PC-9 (cell line): ENCODE measurements at regions not wholly inside any gene's neighbourhood (a gene's known extent, or its start where the extent isn't known, plus 50 kb on each side); places are given as distances from the start of the nearest gene placed in this dataset.

Source experiments
- BruUV-seq: library from RNA; stranded (reverse); fragments of 400-500 nt; replicated peaks from 2 replicates; lab custom pipeline; 2021; lab: Mats Ljungman, UMichigan
- CTCF ChIA-PET: fragments of 300-600 bp; sonication (Branson Sonifier 250); formaldehyde crosslinking; loops from one replicate; lab custom pipeline; 2022; ENCODE audit warnings: antibody characterized with exemption; lab: Charles Lee
- POLR2A ChIA-PET: fragments of 300-600 bp; sonication (Branson Sonifier 250); formaldehyde crosslinking; loops from one replicate; lab custom pipeline; 2022; ENCODE audit warnings: antibody characterized with exemption; ENCODE audit not compliant: unreplicated experiment; lab: Charles Lee
- DNase-seq, 2 experiments: peaks; one replicate each; pipeline versions ENCODE4 v3.0.0 to v3.0.0-alpha.2; 2015 to 2022; ENCODE audit warnings: mixed read lengths in 1 of 2
- H2AFZ ChIP-seq: fragments of 200-600 bp; sonication (generic); 2 replicates; pipeline ENCODE4 v1.8.1; 2017; ENCODE audit warnings: antibody characterized with exemption
- H3F3A ChIP-seq: fragments of 200-600 bp; sonication (generic); 2 replicates; pipeline ENCODE4 v1.8.1; 2017; ENCODE audit warnings: antibody characterized with exemption, mild to moderate bottlenecking, low read depth; ENCODE audit not compliant: insufficient read depth
- H3K27ac ChIP-seq: fragments of 200-600 bp; sonication (generic); 2 replicates; pipeline ENCODE4 v1.6.1; 2016; ENCODE audit warnings: mixed run types
- H3K27me3 ChIP-seq: fragments of 200-600 bp; sonication (generic); 2 replicates; pipeline ENCODE4 v1.6.1; 2016; ENCODE audit warnings: low read depth, mixed run types; ENCODE audit not compliant: insufficient read depth
- H3K36me3 ChIP-seq: fragments of 200-600 bp; sonication (generic); 2 replicates; pipeline ENCODE4 v1.6.1; 2016; ENCODE audit warnings: low read depth, mixed run types
- H3K4me1 ChIP-seq: fragments of 200-600 bp; sonication (generic); replicated peaks from 2 replicates; pipeline ENCODE4 v1.6.1; 2016; ENCODE audit warnings: mixed run types; ENCODE audit not compliant: insufficient read depth
- H3K4me2 ChIP-seq: fragments of 200-600 bp; sonication (generic); 2 replicates; pipeline ENCODE4 v1.6.1; 2017; ENCODE audit warnings: mixed run types
- H3K4me3 ChIP-seq: fragments of 200-600 bp; sonication (generic); 2 replicates; pipeline ENCODE4 v1.6.1; 2016; ENCODE audit warnings: mixed run types
- H3K79me2 ChIP-seq: fragments of 200-600 bp; sonication (generic); 2 replicates; pipeline ENCODE4 v1.6.1; 2017; ENCODE audit warnings: low read depth, mixed run types
- H3K9me2 ChIP-seq: fragments of 200-600 bp; sonication (generic); 2 replicates; pipeline ENCODE4 v1.8.1; 2017; ENCODE audit warnings: mild to moderate bottlenecking; ENCODE audit not compliant: insufficient read depth
- H3K9me3 ChIP-seq: fragments of 200-600 bp; sonication (generic); 2 replicates; pipeline ENCODE4 v1.8.1; 2016; ENCODE audit warnings: low read depth; ENCODE audit not compliant: insufficient read depth
- H4K20me1 ChIP-seq: fragments of 200-600 bp; sonication (generic); 2 replicates; pipeline ENCODE4 v1.8.1; 2017; ENCODE audit not compliant: insufficient read depth
- EZH2 ChIP-seq: fragments of 200-600 bp; sonication (generic); IDR thresholded peaks from 2 replicates; pipeline ENCODE4 v1.8.0; 2017; ENCODE audit warnings: antibody characterized with exemption, low read depth
- intact Hi-C: fragments of 100-400 bp; cut with micrococcal nuclease; formaldehyde crosslinking; loops from one replicate; pipeline ENCODE4 v1.10.0; 2022; ENCODE audit not compliant: unreplicated experiment
- TF ChIP-seq, protein P1 (sequence below): fragments of 200-600 bp; sonication (generic); conservative IDR thresholded peaks from 2 replicates; pipeline ENCODE4 v1.6.1; 2017; ENCODE audit warnings: mixed run types, antibody characterized with exemption, mild to moderate bottlenecking, moderate library complexity

GRCh38 chr3:18103591-18103990 is 321.5 kb downstream of the SATB1 start:
- POLR2A ChIA-PET: interaction anchor here (1.0 kb wide), 1 partner anchor 92 kb away, joined by 5 read pairs; no protein-coding TSS in a partner anchor
- Histone ChIP-seq H2AFZ (no peak overlapping the region), H4K20me1 (no peaks in the 10 kb centered on the region), H3K4me1 (peaks cover 29% of the 10 kb centered on the region), H3K4me2 (no peak overlapping the region), H3K9me2 (no peaks in the 10 kb centered on the region; the same call in none of the 2 replicates), H3K9me3 (peaks cover 17% of the 10 kb centered on the region), H3K36me3 (0 out of 2 replicates have a peak, but pooled peaks cover 6% of the 10 kb centered on the region), H3K27me3 (no peaks in the 10 kb centered on the region), H3K79me2 (no peaks in the 10 kb centered on the region), H3F3A (peaks cover 23% of the 10 kb centered on the region), H3K27ac (no peak overlapping the region), H3K4me3 (no peak overlapping the region)
- no TSS peak for BruUV-seq
- CTCF ChIA-PET: no interaction called here
- DNase-seq: no peak
- intact Hi-C loops: no loop called here
- no peak for TF ChIP-seq EZH2
- TF ChIP-seq, protein P1, sequence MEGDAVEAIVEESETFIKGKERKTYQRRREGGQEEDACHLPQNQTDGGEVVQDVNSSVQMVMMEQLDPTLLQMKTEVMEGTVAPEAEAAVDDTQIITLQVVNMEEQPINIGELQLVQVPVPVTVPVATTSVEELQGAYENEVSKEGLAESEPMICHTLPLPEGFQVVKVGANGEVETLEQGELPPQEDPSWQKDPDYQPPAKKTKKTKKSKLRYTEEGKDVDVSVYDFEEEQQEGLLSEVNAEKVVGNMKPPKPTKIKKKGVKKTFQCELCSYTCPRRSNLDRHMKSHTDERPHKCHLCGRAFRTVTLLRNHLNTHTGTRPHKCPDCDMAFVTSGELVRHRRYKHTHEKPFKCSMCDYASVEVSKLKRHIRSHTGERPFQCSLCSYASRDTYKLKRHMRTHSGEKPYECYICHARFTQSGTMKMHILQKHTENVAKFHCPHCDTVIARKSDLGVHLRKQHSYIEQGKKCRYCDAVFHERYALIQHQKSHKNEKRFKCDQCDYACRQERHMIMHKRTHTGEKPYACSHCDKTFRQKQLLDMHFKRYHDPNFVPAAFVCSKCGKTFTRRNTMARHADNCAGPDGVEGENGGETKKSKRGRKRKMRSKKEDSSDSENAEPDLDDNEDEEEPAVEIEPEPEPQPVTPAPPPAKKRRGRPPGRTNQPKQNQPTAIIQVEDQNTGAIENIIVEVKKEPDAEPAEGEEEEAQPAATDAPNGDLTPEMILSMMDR: no peak

- intact Hi-C loops: no loop called here
- H3K4me2 ChIP-seq: peak overlapping the region; percentile 49
- peaks cover 33% of the 10 kb centered on the region for H3K9me3 ChIP-seq
- BruUV-seq: no TSS peak
- H3K27ac ChIP-seq: peak overlapping the region; percentile 79
- peaks cover 32% of the 10 kb centered on the region for H3F3A ChIP-seq
- no peaks in the 10 kb centered on the region for H3K79me2 ChIP-seq
- H4K20me1 ChIP-seq: no peaks in the 10 kb centered on the region
- 0 out of 2 replicates have a peak, but pooled peaks cover under 1% of the 10 kb centered on the region for H3K36me3 ChIP-seq
- no peaks in the 10 kb centered on the region for H3K27me3 ChIP-seq
- ChIA-PET POLR2A (interaction anchor here (0.7 kb wide), 1 partner anchor 12 kb away, joined by 4 read pairs; no protein-coding TSS in a partner anchor), CTCF (no interaction called here)
- H2AFZ ChIP-seq: 0 out of 2 replicates have a peak overlapping the region, but pooled peaks have one; percentile 4
- H3K4me3 ChIP-seq: 0 out of 2 replicates have a peak overlapping the region, but pooled peaks have one; percentile 1
- H3K4me1 ChIP-seq: peaks cover 40% of the 10 kb centered on the region
- TF ChIP-seq, protein P1: no peak
- TF ChIP-seq EZH2: no peak
- no peaks in the 10 kb centered on the region; the same call in 1 of the 2 replicates for H3K9me2 ChIP-seq
- DNase-seq: no peak
These were observed 325.0 kb downstream of the SATB1 start for GRCh38 chr3:18100121-18100520.

GRCh38 chr3:18099611-18100010 is 325.5 kb downstream of the SATB1 start:
- TF ChIP-seq, protein P1: no peak
- peaks cover 40% of the 10 kb centered on the region for H3K4me1 ChIP-seq
- H3K27ac ChIP-seq: peak overlapping the region; percentile 79
- POLR2A ChIA-PET: interaction anchor here (0.6 kb wide), 1 partner anchor 209 kb away, joined by 3 read pairs; no protein-coding TSS in a partner anchor
- BruUV-seq: TSS peak; percentile 95
- H3K9me3 ChIP-seq: peaks cover 29% of the 10 kb centered on the region
- DNase-seq: no peak
- no peaks in the 10 kb centered on the region; the same call in 1 of the 2 replicates for H3K9me2 ChIP-seq
- peak overlapping the region; percentile 49 for H3K4me2 ChIP-seq
- H3K79me2 ChIP-seq: no peaks in the 10 kb centered on the region
- intact Hi-C loops: loop anchor here (1.0 to 5.0 kb wide), 3 partner anchors 35 to 357 kb away; partner anchors contain the start of gene TBC1D5
- peaks cover 32% of the 10 kb centered on the region for H3F3A ChIP-seq
- no peaks in the 10 kb centered on the region for H3K36me3 ChIP-seq
- H3K27me3 ChIP-seq: no peaks in the 10 kb centered on the region
- CTCF ChIA-PET: no interaction called here
- H3K4me3 ChIP-seq: 0 out of 2 replicates have a peak overlapping the region, but pooled peaks have one; percentile 1
- H4K20me1 ChIP-seq: no peaks in the 10 kb centered on the region
- H2AFZ ChIP-seq: 0 out of 2 replicates have a peak overlapping the region, but pooled peaks have one; percentile 53
